GM12878 (cell line): ENCODE measurements at regions not wholly inside any gene's neighbourhood (a gene's known extent, or its start where the extent isn't known, plus 50 kb on each side); places are given as distances from the start of the nearest gene placed in this dataset.

Experiments used
- ATAC-seq: fragments of 200-7000 bp; cut with Tn5 transposase; 3 replicates; pipeline ENCODE4 v1.9.1; 2020; ENCODE audit warnings: mild to moderate bottlenecking, moderate library complexity
- BruUV-seq: library from RNA; stranded (reverse); fragments of 400-500 nt; replicated peaks from 2 replicates; lab custom pipeline; 2021; lab: Mats Ljungman, UMichigan
- CTCF ChIA-PET: fragments of 300-600 bp; sonication (Branson Sonifier 250); formaldehyde crosslinking; extraction: SDS; loops from one replicate; lab custom pipeline; 2021; ENCODE audit warnings: inconsistent platforms; lab: Yijun Ruan, JAX
- POLR2A ChIA-PET: fragments of 350-600 bp; formaldehyde crosslinking; extraction: SDS; loops from one replicate; lab custom pipeline; 2021; ENCODE audit warnings: inconsistent platforms; lab: Charles Lee
- RAD21 ChIA-PET: fragments of 300-600 bp; sonication (Branson Sonifier 250); formaldehyde crosslinking; loops from one replicate; lab custom pipeline; 2023; ENCODE audit warnings: antibody characterized with exemption; ENCODE audit not compliant: unreplicated experiment; lab: Charles Lee
- SMC1A ChIA-PET: fragments of 300-600 bp; sonication (Branson Sonifier 250); formaldehyde crosslinking; loops from one replicate; lab custom pipeline; 2023; ENCODE audit not compliant: unreplicated experiment, uncharacterized antibody; lab: Charles Lee
- DNase-seq: peaks from one replicate; pipeline ENCODE4 v3.0.0-alpha.2; 2011; ENCODE audit warnings: low read depth, low spot score
- FAIRE-seq: peaks from 3 replicates; lab custom pipeline; 2011; peaks lifted over from hg19 to GRCh38; lab: Jason Lieb, UNC
- H2AFZ ChIP-seq: 2 replicates; pipeline ENCODE4 v1.6.0; 2011; ENCODE audit warnings: low read depth, low read length, control low read depth; ENCODE audit not compliant: control insufficient read depth
- H3K27ac ChIP-seq: 2 replicates; pipeline ENCODE4 v1.5.1; 2011; ENCODE audit warnings: control low read depth; ENCODE audit not compliant: control insufficient read depth, insufficient read depth
- H3K27me3 ChIP-seq, 2 experiments: replicated peaks in 1 of 2; 2 replicates each; pipeline versions ENCODE4 v1.6.0 to v1.6.1; 2011; ENCODE audit warnings: low read length in 1 of 2; ENCODE audit not compliant: control insufficient read depth in 2 of 2, insufficient read depth in 2 of 2
- H3K36me3 ChIP-seq, 2 experiments: 2 replicates each; pipeline ENCODE4 v1.5.1; 2011; ENCODE audit warnings: low read length in 1 of 2; ENCODE audit not compliant: control insufficient read depth in 2 of 2, insufficient read depth in 2 of 2
- H3K4me1 ChIP-seq: 2 replicates; pipeline ENCODE4 v1.6.1; 2011; ENCODE audit warnings: mild to moderate bottlenecking, low read length, moderate library complexity, mixed read lengths; ENCODE audit not compliant: control insufficient read depth, insufficient read depth
- H3K4me2 ChIP-seq: 2 replicates; pipeline ENCODE4 v1.6.0; 2011; ENCODE audit warnings: control low read depth; ENCODE audit not compliant: control insufficient read depth, insufficient read depth
- H3K4me3 ChIP-seq: fragments of 200-600 bp; sonication (generic); 2 replicates; pipeline ENCODE4 v1.5.1; 2016
- H3K79me2 ChIP-seq: 2 replicates; pipeline ENCODE4 v1.6.0; 2011; ENCODE audit warnings: low read length; ENCODE audit not compliant: control insufficient read depth, insufficient read depth
- H3K9ac ChIP-seq: 2 replicates; pipeline ENCODE4 v1.8.0; 2011; ENCODE audit warnings: low read length, control low read depth, mixed read lengths; ENCODE audit not compliant: control insufficient read depth, insufficient read depth
- H3K9me3 ChIP-seq: replicated peaks from 3 replicates; pipeline ENCODE4 v1.5.1; 2011; ENCODE audit warnings: mild to moderate bottlenecking, low read length; ENCODE audit not compliant: control insufficient read depth, insufficient read depth
- H4K20me1 ChIP-seq: 2 replicates; pipeline ENCODE4 v1.6.0; 2011; ENCODE audit not compliant: control insufficient read depth, insufficient read depth
- BACH1 ChIP-seq: fragments of 450-650 bp; IDR thresholded peaks from 2 replicates; pipeline ENCODE4 v1.6.1; 2017; ENCODE audit warnings: mild to moderate bottlenecking, borderline replicate concordance
- CBFB ChIP-seq: IDR thresholded peaks from 2 replicates; pipeline ENCODE4 v1.6.1; 2016; ENCODE audit warnings: antibody characterized with exemption, low read depth
- CHD1 ChIP-seq: IDR thresholded peaks from 2 replicates; pipeline ENCODE4 v1.6.1; 2012; ENCODE audit warnings: low read depth, low read length, improper control_type of control experiment
- CREB1 ChIP-seq: IDR thresholded peaks from 2 replicates; pipeline ENCODE4 v1.6.1; 2012; ENCODE audit warnings: low read depth, mild to moderate bottlenecking, inconsistent platforms
- EZH2 ChIP-seq: IDR thresholded peaks from 2 replicates; pipeline ENCODE4 v1.6.1; 2012; ENCODE audit warnings: low read depth, mild to moderate bottlenecking, control low read depth, inconsistent platforms, low read length, borderline replicate concordance; ENCODE audit not compliant: control insufficient read depth
- IRF4 ChIP-seq: IDR thresholded peaks from 2 replicates; pipeline ENCODE4 v1.6.1; 2011; ENCODE audit warnings: low read depth, low read length
- LARP7 ChIP-seq: fragments of 450-650 bp; IDR thresholded peaks from 2 replicates; pipeline ENCODE4 v1.6.1; 2017; ENCODE audit warnings: mild to moderate bottlenecking
- NR2C2 ChIP-seq: IDR thresholded peaks from 2 replicates; pipeline ENCODE4 v1.6.1; 2011; ENCODE audit warnings: borderline replicate concordance, low read depth; ENCODE audit not compliant: control insufficient read depth, insufficient read length
- NRF1 ChIP-seq: conservative IDR thresholded peaks from 2 replicates; pipeline ENCODE4 v1.6.1; 2011; ENCODE audit warnings: mild to moderate bottlenecking, low read depth, low read length, improper control_type of control experiment
- PML ChIP-seq: IDR thresholded peaks from 2 replicates; pipeline ENCODE4 v1.6.1; 2012; ENCODE audit warnings: low read length, inconsistent platforms
- POU2F2 ChIP-seq: IDR thresholded peaks from 3 replicates; pipeline ENCODE4 v1.6.1; 2011; ENCODE audit warnings: low read depth, mild to moderate bottlenecking, low read length, borderline replicate concordance
- SP1 ChIP-seq: IDR thresholded peaks from one replicate; pipeline ENCODE4 v1.6.1; 2011; ENCODE audit warnings: low read depth, low read length
- SREBF1 ChIP-seq: IDR thresholded peaks from 2 replicates; pipeline ENCODE4 v1.6.1; 2012; ENCODE audit warnings: mild to moderate bottlenecking, low read length
- SREBF2 ChIP-seq: IDR thresholded peaks from 2 replicates; pipeline ENCODE4 v1.6.1; 2012; ENCODE audit warnings: mild to moderate bottlenecking, low read length
- STAT1 ChIP-seq: fragments of 450-650 bp; conservative IDR thresholded peaks from 2 replicates; pipeline ENCODE4 v1.6.1; 2014; ENCODE audit warnings: antibody characterized with exemption, mild to moderate bottlenecking
- TBL1XR1 ChIP-seq: IDR thresholded peaks from 2 replicates; pipeline ENCODE4 v1.6.1; 2012; ENCODE audit warnings: low read depth, low read length, improper control_type of control experiment
- WRNIP1 ChIP-seq: IDR thresholded peaks from 2 replicates; pipeline ENCODE4 v1.6.1; 2011; ENCODE audit warnings: low read depth, low read length, improper control_type of control experiment, borderline replicate concordance
- ZBED1 ChIP-seq: IDR thresholded peaks from 2 replicates; pipeline ENCODE4 v1.6.1; 2016; ENCODE audit warnings: borderline replicate concordance
- ZNF384 ChIP-seq: IDR thresholded peaks from 2 replicates; pipeline ENCODE4 v1.6.1; 2012; ENCODE audit warnings: low read depth, mild to moderate bottlenecking, low read length, improper control_type of control experiment, borderline replicate concordance
- in situ Hi-C: fragments of 300-500 bp; cut with MboI; formaldehyde crosslinking; loops from 9 replicates; pipeline ENCODE4 v1.14.3; 2018; ENCODE audit warnings: mixed read lengths
- intact Hi-C: fragments of 100-400 bp; cut with micrococcal nuclease; formaldehyde crosslinking; loops from one replicate; pipeline ENCODE4 v1.14.2; 2022; ENCODE audit not compliant: unreplicated experiment
- TF ChIP-seq, protein P1 (sequence below): fragments of 450-650 bp; IDR thresholded peaks from 2 replicates; pipeline ENCODE4 v1.6.1; 2016; ENCODE audit warnings: mild to moderate bottlenecking
- TF ChIP-seq, protein P2 (sequence below): fragments of 450-650 bp; IDR thresholded peaks from 2 replicates; pipeline ENCODE4 v1.6.1; 2017; ENCODE audit warnings: low read depth, mild to moderate bottlenecking, moderate library complexity

DNA sequence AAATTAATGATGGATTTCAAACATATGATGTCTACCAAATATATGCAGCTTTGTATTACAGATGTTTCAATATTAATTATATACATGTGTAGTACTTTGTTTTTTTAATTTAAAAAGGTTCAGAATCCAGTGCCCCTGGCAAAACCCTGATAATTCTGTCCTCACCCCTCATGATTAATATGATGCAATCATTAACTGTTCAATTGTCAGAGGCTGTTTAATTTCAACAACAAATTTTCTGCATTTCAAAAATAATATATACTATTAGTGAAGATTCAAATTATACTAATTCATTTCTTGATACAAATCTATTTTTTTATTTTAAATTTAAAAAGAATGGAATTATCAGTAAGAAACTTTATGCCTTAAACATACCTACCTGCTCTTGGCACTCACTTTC lies 162.6 kb downstream of the HHIPL2 start (continued):
- TF ChIP-seq LARP7, result no peak
- TF ChIP-seq NRF1, result no peak
- TF ChIP-seq, all 136 proteins: peak for 0

DNA sequence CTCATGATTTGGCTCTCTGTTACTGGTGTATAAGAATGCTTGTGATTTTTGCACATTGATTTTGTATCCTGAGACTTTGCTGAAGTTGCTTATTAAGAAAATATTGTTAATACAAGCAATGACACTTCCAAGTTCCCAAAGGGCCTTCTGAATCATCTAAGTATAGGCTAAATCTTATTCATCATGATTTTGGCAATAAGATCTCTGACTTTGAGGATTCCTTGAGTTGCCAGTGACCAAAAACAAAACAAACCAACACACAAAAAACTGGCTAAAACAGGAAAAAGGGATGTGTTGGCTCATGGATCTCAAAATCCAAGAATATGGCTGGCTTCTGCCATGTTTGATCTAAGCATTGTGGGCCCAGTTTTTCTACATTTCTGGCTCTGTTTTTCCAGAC lies 163.4 kb downstream of the HHIPL2 start:
- RAD21 ChIA-PET, result no interaction called here
- H3K9me3 ChIP-seq, result no peaks in the 10 kb centered on the region
- no peak overlapping the region for H3K27ac ChIP-seq
- no peak for TF ChIP-seq SREBF1
- TF ChIP-seq NRF1, result no peak
- TF ChIP-seq CHD1, result no peak
- no peak for TF ChIP-seq SP1
- TF ChIP-seq, protein P1, sequence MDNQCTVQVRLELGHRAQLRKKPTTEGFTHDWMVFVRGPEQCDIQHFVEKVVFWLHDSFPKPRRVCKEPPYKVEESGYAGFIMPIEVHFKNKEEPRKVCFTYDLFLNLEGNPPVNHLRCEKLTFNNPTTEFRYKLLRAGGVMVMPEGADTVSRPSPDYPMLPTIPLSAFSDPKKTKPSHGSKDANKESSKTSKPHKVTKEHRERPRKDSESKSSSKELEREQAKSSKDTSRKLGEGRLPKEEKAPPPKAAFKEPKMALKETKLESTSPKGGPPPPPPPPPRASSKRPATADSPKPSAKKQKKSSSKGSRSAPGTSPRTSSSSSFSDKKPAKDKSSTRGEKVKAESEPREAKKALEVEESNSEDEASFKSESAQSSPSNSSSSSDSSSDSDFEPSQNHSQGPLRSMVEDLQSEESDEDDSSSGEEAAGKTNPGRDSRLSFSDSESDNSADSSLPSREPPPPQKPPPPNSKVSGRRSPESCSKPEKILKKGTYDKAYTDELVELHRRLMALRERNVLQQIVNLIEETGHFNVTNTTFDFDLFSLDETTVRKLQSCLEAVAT, result no peak
- no peak for TF ChIP-seq CREB1
- TF ChIP-seq PML, result no peak
- TF ChIP-seq POU2F2, result no peak
- TF ChIP-seq SREBF2, result no peak
- no peak for TF ChIP-seq IRF4
- no peak for TF ChIP-seq EZH2
- TF ChIP-seq, protein P2, sequence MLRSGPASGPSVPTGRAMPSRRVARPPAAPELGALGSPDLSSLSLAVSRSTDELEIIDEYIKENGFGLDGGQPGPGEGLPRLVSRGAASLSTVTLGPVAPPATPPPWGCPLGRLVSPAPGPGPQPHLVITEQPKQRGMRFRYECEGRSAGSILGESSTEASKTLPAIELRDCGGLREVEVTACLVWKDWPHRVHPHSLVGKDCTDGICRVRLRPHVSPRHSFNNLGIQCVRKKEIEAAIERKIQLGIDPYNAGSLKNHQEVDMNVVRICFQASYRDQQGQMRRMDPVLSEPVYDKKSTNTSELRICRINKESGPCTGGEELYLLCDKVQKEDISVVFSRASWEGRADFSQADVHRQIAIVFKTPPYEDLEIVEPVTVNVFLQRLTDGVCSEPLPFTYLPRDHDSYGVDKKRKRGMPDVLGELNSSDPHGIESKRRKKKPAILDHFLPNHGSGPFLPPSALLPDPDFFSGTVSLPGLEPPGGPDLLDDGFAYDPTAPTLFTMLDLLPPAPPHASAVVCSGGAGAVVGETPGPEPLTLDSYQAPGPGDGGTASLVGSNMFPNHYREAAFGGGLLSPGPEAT, result no peak
- TF ChIP-seq WRNIP1, result no peak
- TF ChIP-seq BACH1, result no peak
- TF ChIP-seq TBL1XR1, result no peak
- no peak for TF ChIP-seq CBFB
- TF ChIP-seq NR2C2, result no peak
- no peak for TF ChIP-seq STAT1
- TF ChIP-seq ZNF384, result no peak
- TF ChIP-seq ZBED1, result no peak
- TF ChIP-seq, all 136 proteins: peak for 0
- Histone ChIP-seq H3K4me1 (no peaks in the 10 kb centered on the region), H3K36me3 (no peaks in the 10 kb centered on the region), H4K20me1 (no peaks in the 10 kb centered on the region), H3K27me3 (no peaks in the 10 kb centered on the region; a peak in 1 of 4 replicates), H3K4me2 (no peak overlapping the region), H3K4me3 (no peak overlapping the region), H3K79me2 (no peaks in the 10 kb centered on the region), H3K9ac (no peak overlapping the region), H2AFZ (no peak overlapping the region)
- DNase-seq, result no peak
- CTCF ChIA-PET, result no interaction called here
- no TSS peak for BruUV-seq
- no peak for FAIRE-seq
- in situ Hi-C loops (no loop called here), intact Hi-C loops (no loop called here)
- SMC1A ChIA-PET, result no interaction called here
- no peak for ATAC-seq
- POLR2A ChIA-PET, result no interaction called here
